H1 (cell line): ENCODE measurements at regions not wholly inside any gene's neighbourhood (a gene's known extent, or its start where the extent isn't known, plus 50 kb on each side); places are given as distances from the start of the nearest gene placed in this dataset.

ENCODE experiments used
- CTCF ChIA-PET: fragments of 300-600 bp; sonication (Branson Sonifier 250); formaldehyde crosslinking; loops from one replicate; lab custom pipeline; 2021; ENCODE audit not compliant: partially characterized antibody; lab: Charles Lee
- POLR2A ChIA-PET: fragments of 300-600 bp; sonication (Branson Sonifier 250); formaldehyde crosslinking; loops from one replicate; lab custom pipeline; 2021; ENCODE audit warnings: inconsistent platforms; ENCODE audit not compliant: partially characterized antibody; lab: Charles Lee
- DNase-seq, 2 experiments: peaks; one replicate each; pipeline versions ENCODE4 v3.0.0 to v3.0.0-alpha.2; 2010 to 2022; ENCODE audit warnings: low spot score in 2 of 2, low read depth in 1 of 2, mixed read lengths in 1 of 2
- FAIRE-seq: peaks from 2 replicates; lab custom pipeline; 2011; peaks lifted over from hg19 to GRCh38; lab: Jason Lieb, UNC
- H2AFZ ChIP-seq: 2 replicates; pipeline ENCODE4 v1.8.1; 2012; ENCODE audit warnings: low read length, inconsistent platforms
- H2AK5ac ChIP-seq: 2 replicates; pipeline ENCODE4 v1.6.1; 2013; ENCODE audit warnings: low read depth, low read length
- H2BK120ac ChIP-seq: replicated peaks from 2 replicates; pipeline ENCODE3; 2013; ENCODE audit warnings: low read depth, low read length, inconsistent platforms
- H2BK12ac ChIP-seq: 2 replicates; pipeline ENCODE4 v1.6.1; 2013; ENCODE audit warnings: low read depth, low read length
- H2BK15ac ChIP-seq: 2 replicates; pipeline ENCODE4 v1.6.1; 2013; ENCODE audit warnings: low read length
- H2BK20ac ChIP-seq: 2 replicates; pipeline ENCODE4 v1.6.1; 2013; ENCODE audit warnings: low read length
- H2BK5ac ChIP-seq: 2 replicates; pipeline ENCODE4 v1.6.1; 2013; ENCODE audit warnings: low read depth, low read length
- H3K14ac ChIP-seq: 2 replicates; pipeline ENCODE4 v1.6.1; 2013; ENCODE audit warnings: inconsistent platforms; ENCODE audit not compliant: insufficient read length
- H3K18ac ChIP-seq: 2 replicates; pipeline ENCODE4 v1.6.1; 2013; ENCODE audit warnings: low read length; ENCODE audit errors: extremely low read depth
- H3K23ac ChIP-seq: 2 replicates; pipeline ENCODE4 v1.6.1; 2013; ENCODE audit warnings: inconsistent platforms; ENCODE audit not compliant: insufficient read length
- H3K23me2 ChIP-seq: 2 replicates; pipeline ENCODE4 v1.6.1; 2013; ENCODE audit warnings: low read depth, low read length
- H3K27ac ChIP-seq: 2 replicates; pipeline ENCODE4 v1.6.1; 2011; ENCODE audit warnings: low read depth, low read length, inconsistent platforms
- H3K27me3 ChIP-seq, 4 experiments: replicated peaks in 1 of 4; 1 replicate in 1 of 4; 2 replicates in 3 of 4; pipeline versions ENCODE4 v1.6.1 to v1.8.1; 2011 to 2013; ENCODE audit warnings: low read length in 3 of 4, mild to moderate bottlenecking in 3 of 4, inconsistent platforms in 2 of 4, mixed read lengths in 2 of 4, moderate library complexity in 1 of 4; ENCODE audit not compliant: control insufficient read depth in 3 of 4, insufficient read depth in 3 of 4; ENCODE audit errors: extremely low read depth in 1 of 4
- H3K36me3 ChIP-seq, 4 experiments: 2 replicates each; pipeline versions ENCODE4 v1.6.1 to v1.8.1; 2011 to 2013; ENCODE audit warnings: mild to moderate bottlenecking in 4 of 4, low read length in 3 of 4, moderate library complexity in 2 of 4, control low read depth in 1 of 4, inconsistent platforms in 1 of 4; ENCODE audit not compliant: insufficient read depth in 4 of 4, control insufficient read depth in 2 of 4
- H3K4ac ChIP-seq: replicated peaks from 2 replicates; pipeline ENCODE3; 2013; ENCODE audit warnings: low read length, low read depth, mixed read lengths, inconsistent platforms; ENCODE audit not compliant: insufficient read length
- H3K4me1 ChIP-seq, 4 experiments: replicated peaks in 1 of 4; 1 replicate in 1 of 4; 2 replicates in 3 of 4; pipeline versions ENCODE4 v1.6.1 to v1.8.1; 2011 to 2013; ENCODE audit warnings: low read length in 3 of 4, inconsistent platforms in 2 of 4, mixed read lengths in 1 of 4; ENCODE audit not compliant: insufficient read depth in 4 of 4, control insufficient read depth in 3 of 4
- H3K4me2 ChIP-seq, 2 experiments: 2 replicates each; pipeline versions ENCODE4 v1.6.1 to v1.8.1; 2011 to 2013; ENCODE audit warnings: low read depth in 2 of 2, low read length in 2 of 2, control low read depth in 1 of 2, inconsistent platforms in 1 of 2, mild to moderate bottlenecking in 1 of 2; ENCODE audit not compliant: insufficient read depth in 1 of 2
- H3K4me3 ChIP-seq, 4 experiments: fragments of 200-600, 300-600 bp in 1 of 4; sonication (generic), shearing (Covaris generic), sonication (Bioruptor Twin) in 1 of 4; 2 replicates each; pipeline versions ENCODE4 v1.5.1 to v1.8.1; 2011 to 2016; ENCODE audit warnings: low read length in 4 of 4, low read depth in 3 of 4, control low read depth in 2 of 4, inconsistent platforms in 2 of 4, mild to moderate bottlenecking in 2 of 4, mixed read lengths in 1 of 4, moderate library complexity in 1 of 4; ENCODE audit not compliant: insufficient read depth in 2 of 4; ENCODE audit errors: extremely low read depth in 1 of 4
- H3K56ac ChIP-seq: replicated peaks from 2 replicates; pipeline ENCODE3; 2013; ENCODE audit warnings: low read depth, mild to moderate bottlenecking, mixed read lengths, low read length, inconsistent platforms; ENCODE audit not compliant: insufficient read length
- H3K79me1 ChIP-seq: 2 replicates; pipeline ENCODE4 v1.6.1; 2013; ENCODE audit warnings: low read depth, low read length, control low read depth
- H3K79me2 ChIP-seq, 2 experiments: 2 replicates each; pipeline versions ENCODE4 v1.6.1 to v1.8.1; 2012 to 2013; ENCODE audit warnings: low read length in 2 of 2, mild to moderate bottlenecking in 2 of 2, inconsistent platforms in 1 of 2; ENCODE audit not compliant: insufficient read depth in 2 of 2, control insufficient read depth in 1 of 2
- H3K9ac ChIP-seq, 4 experiments: replicated peaks in 1 of 4; 1 replicate in 1 of 4; 2 replicates in 3 of 4; pipeline versions ENCODE4 v1.6.1 to v1.8.1; 2011 to 2013; ENCODE audit warnings: low read depth in 3 of 4, low read length in 3 of 4, control low read depth in 2 of 4, mild to moderate bottlenecking in 2 of 4, moderate library complexity in 2 of 4, inconsistent platforms in 1 of 4; ENCODE audit errors: extremely low read depth in 1 of 4
- H3K9me3 ChIP-seq, 2 experiments: 2 replicates each; pipeline versions ENCODE4 v1.6.1 to v1.8.1; 2012 to 2013; ENCODE audit warnings: mild to moderate bottlenecking in 2 of 2, moderate library complexity in 2 of 2, control low read depth in 1 of 2, inconsistent platforms in 1 of 2, low read depth in 1 of 2, low read length in 1 of 2, mixed read lengths in 1 of 2; ENCODE audit not compliant: insufficient read depth in 2 of 2
- H4K20me1 ChIP-seq, 2 experiments: replicated peaks in 1 of 2; 2 replicates each; pipeline versions ENCODE3 to v1.8.1; 2011 to 2013; ENCODE audit warnings: inconsistent platforms in 2 of 2, low read length in 2 of 2, mild to moderate bottlenecking in 1 of 2; ENCODE audit not compliant: insufficient read depth in 2 of 2, control insufficient read depth in 1 of 2
- H4K5ac ChIP-seq: 2 replicates; pipeline ENCODE4 v1.6.1; 2013; ENCODE audit warnings: low read length, low read depth, mixed read lengths, inconsistent platforms; ENCODE audit not compliant: insufficient read length
- H4K8ac ChIP-seq: 2 replicates; pipeline ENCODE4 v1.8.0; 2013; ENCODE audit warnings: mild to moderate bottlenecking, moderate library complexity, low read length, inconsistent platforms; ENCODE audit not compliant: insufficient read depth; ENCODE audit errors: extremely low read depth
- H4K91ac ChIP-seq: replicated peaks from 2 replicates; pipeline ENCODE3; 2013; ENCODE audit warnings: low read length, mixed read lengths, inconsistent platforms; ENCODE audit not compliant: insufficient read length
- CHD1 ChIP-seq: IDR thresholded peaks from 2 replicates; pipeline ENCODE4 v1.6.1; 2012; ENCODE audit warnings: low read depth, low read length, improper control_type of control experiment
- CREB1 ChIP-seq: IDR thresholded peaks from 2 replicates; pipeline ENCODE4 v1.6.1; 2012; ENCODE audit warnings: inconsistent platforms
- EP300 ChIP-seq, 2 experiments: IDR thresholded peaks; 1 replicate in 1 of 2; 2 replicates in 1 of 2; pipeline ENCODE4 v1.6.1; 2011 to 2012; ENCODE audit warnings: low read depth in 2 of 2, low read length in 2 of 2, mild to moderate bottlenecking in 2 of 2, borderline replicate concordance in 1 of 2, inconsistent platforms in 1 of 2, moderate library complexity in 1 of 2
- JUN ChIP-seq: IDR thresholded peaks from 2 replicates; pipeline ENCODE4 v1.6.1; 2011; ENCODE audit warnings: low read depth, mild to moderate bottlenecking, improper control_type of control experiment, low read length
- KDM5A ChIP-seq: fragments of 200-600 bp; IDR thresholded peaks from 2 replicates; pipeline ENCODE4 v1.7.1; 2012; ENCODE audit warnings: mild to moderate bottlenecking, low read length, inconsistent platforms, mixed read lengths
- NANOG ChIP-seq: IDR thresholded peaks from 2 replicates; pipeline ENCODE4 v1.6.1; 2011; ENCODE audit warnings: low read length, low read depth, mild to moderate bottlenecking, inconsistent platforms; ENCODE audit not compliant: insufficient read depth, poor library complexity, severe bottlenecking
- POU5F1 ChIP-seq: IDR thresholded peaks from 2 replicates; pipeline ENCODE4 v1.6.1; 2011; ENCODE audit warnings: low read depth, mild to moderate bottlenecking, low read length, moderate library complexity
- RXRA ChIP-seq: IDR thresholded peaks from 2 replicates; pipeline ENCODE4 v1.6.1; 2011; ENCODE audit warnings: low read depth, mild to moderate bottlenecking, low read length, moderate library complexity; ENCODE audit not compliant: insufficient read depth
- SAP30 ChIP-seq: fragments of 300-600 bp; sonication (generic); IDR thresholded peaks from 2 replicates; pipeline ENCODE4 v1.7.1; 2012; ENCODE audit warnings: low read length, moderate library complexity, mild to moderate bottlenecking, inconsistent platforms; ENCODE audit not compliant: insufficient read depth, insufficient replicate concordance
- SIRT6 ChIP-seq: IDR thresholded peaks from one replicate; pipeline ENCODE4 v1.7.1; 2012; ENCODE audit warnings: low read length, inconsistent platforms
- SP1 ChIP-seq: IDR thresholded peaks from 2 replicates; pipeline ENCODE4 v1.6.1; 2011; ENCODE audit warnings: low read depth, low read length
- SP2 ChIP-seq: IDR thresholded peaks from 2 replicates; pipeline ENCODE4 v1.6.1; 2012; ENCODE audit warnings: mild to moderate bottlenecking, low read length, inconsistent platforms
- TEAD4 ChIP-seq: IDR thresholded peaks from 2 replicates; pipeline ENCODE4 v1.6.1; 2012; ENCODE audit warnings: low read depth, low read length, inconsistent platforms, mixed read lengths
- WGBS, 2 experiments: shearing (Covaris generic) in 1 of 2; methylation state at CpG; one replicate each; pipeline versions ENCODE4 v1.1.6 to v1.1.7; 2013 to 2015; ENCODE audit warnings: low lambda C conversion rate in 2 of 2, mixed read lengths in 2 of 2, inconsistent platforms in 1 of 2, low coverage in 1 of 2, missing lambda C conversion rate in 1 of 2; ENCODE audit not compliant: insufficient replicate concordance in 2 of 2, insufficient coverage in 1 of 2, insufficient read length in 1 of 2; ENCODE audit errors: extremely low coverage in 1 of 2, missing lambda C conversion rate in 1 of 2; 5-methylcytosine and 5-hydroxymethylcytosine counted together

GRCh38 chrX:123075947-123076561 is 108.0 kb upstream of the GRIA3 start:
- no peak overlapping the region for H2AK5ac ChIP-seq
- no peak for FAIRE-seq
- H3K79me1 ChIP-seq: no peaks in the 10 kb centered on the region
- no peak overlapping the region for H3K56ac ChIP-seq
- no peak for TF ChIP-seq JUN
- TF ChIP-seq NANOG: no peak
- TF ChIP-seq SP1: no peak
- TF ChIP-seq TEAD4: no peak
- no peak for TF ChIP-seq POU5F1
- no peak for TF ChIP-seq RXRA
- no peak for TF ChIP-seq SIRT6
- TF ChIP-seq SAP30: no peak
- no peak for TF ChIP-seq KDM5A
- TF ChIP-seq CHD1: no peak
- no peak for TF ChIP-seq CREB1
- TF ChIP-seq SP2: no peak
- no peak for TF ChIP-seq EP300 (IDR thresholded peaks at IDR 0.05; ENCODE audit: borderline replicate concordance in 1 of 2, low read depth in 2 of 2, low read length in 2 of 2)
- H2BK120ac ChIP-seq: no peak overlapping the region
- no peaks in the 10 kb centered on the region for H3K23me2 ChIP-seq
- H3K4ac ChIP-seq: no peak overlapping the region
- ChIA-PET CTCF (no interaction called here), POLR2A (no interaction called here)
- no peak for DNase-seq
- H3K27me3 ChIP-seq: no peaks in the 10 kb centered on the region
- no peaks in the 10 kb centered on the region for H3K36me3 ChIP-seq
- no peak overlapping the region for H3K4me2 ChIP-seq
- no peak overlapping the region for H3K27ac ChIP-seq
- no peaks in the 10 kb centered on the region for H3K9me3 ChIP-seq
- no peak overlapping the region for H4K91ac ChIP-seq
- WGBS, 2 experiments: 79% methylated on average over 4 of the region's 4 CpGs; no CpG with 5 or more reads in 1 of the 2 experiments
- no peak overlapping the region for H3K14ac ChIP-seq
- H4K8ac ChIP-seq: no peak overlapping the region
- H4K20me1 ChIP-seq: no peaks in the 10 kb centered on the region
- no peak overlapping the region for H2BK12ac ChIP-seq
- H2BK15ac ChIP-seq: no peak overlapping the region
- no peak overlapping the region for H3K23ac ChIP-seq
- no peaks in the 10 kb centered on the region for H3K4me1 ChIP-seq
- H3K79me2 ChIP-seq: no peaks in the 10 kb centered on the region
- H3K4me3 ChIP-seq: no peak overlapping the region
- no peak overlapping the region for H2AFZ ChIP-seq
- H3K9ac ChIP-seq: no peak overlapping the region
- H2BK20ac ChIP-seq: no peak overlapping the region
- H2BK5ac ChIP-seq: no peak overlapping the region
- no peak overlapping the region for H3K18ac ChIP-seq
- no peak overlapping the region for H4K5ac ChIP-seq
